Right kidney (tissue), 1 donor: ENCODE measurements at regions not wholly inside any gene's neighbourhood (a gene's known extent, or its start where the extent isn't known, plus 50 kb on each side); places are given as distances from the start of the nearest gene placed in this dataset.

Experiments used
- DNase-seq: peaks from one replicate; pipeline ENCODE4 v3.0.0-alpha.2; 2016

DNA sequence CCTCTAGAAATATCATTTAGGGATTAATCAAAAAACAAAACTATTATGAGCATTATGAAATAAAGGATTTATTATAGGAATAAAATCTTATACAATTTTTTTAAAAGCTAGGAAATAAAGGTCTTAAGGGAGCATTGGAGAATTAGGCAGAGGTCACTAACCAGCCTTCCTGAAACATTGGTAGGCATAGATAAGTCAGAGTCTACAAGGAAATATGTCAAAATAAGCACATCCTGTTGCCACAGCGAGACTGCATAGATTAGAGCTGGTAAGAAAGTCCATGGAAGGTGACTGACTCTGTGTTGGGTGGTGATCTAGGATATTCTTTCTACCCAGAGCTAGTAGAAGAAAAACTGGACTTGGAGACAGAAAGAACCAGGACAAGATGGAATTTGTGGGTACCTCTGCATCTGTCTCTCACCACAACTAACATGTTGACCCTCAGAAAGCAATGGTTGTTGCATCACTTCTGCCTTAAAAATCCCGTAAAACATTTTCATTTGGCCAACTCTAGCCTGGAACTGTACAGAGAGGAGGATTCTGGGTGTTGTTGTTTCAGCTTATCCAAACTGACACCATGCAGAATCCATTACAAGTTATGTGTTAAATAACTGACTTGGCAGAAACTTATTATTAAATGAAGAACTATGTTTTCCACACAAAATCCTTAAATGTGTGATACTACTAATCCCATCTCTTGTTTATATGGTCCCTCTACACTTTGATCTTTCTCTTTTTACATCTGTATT, 77.1 kb downstream of the FBXO5 start:
- DNase-seq: no peak

DNA sequence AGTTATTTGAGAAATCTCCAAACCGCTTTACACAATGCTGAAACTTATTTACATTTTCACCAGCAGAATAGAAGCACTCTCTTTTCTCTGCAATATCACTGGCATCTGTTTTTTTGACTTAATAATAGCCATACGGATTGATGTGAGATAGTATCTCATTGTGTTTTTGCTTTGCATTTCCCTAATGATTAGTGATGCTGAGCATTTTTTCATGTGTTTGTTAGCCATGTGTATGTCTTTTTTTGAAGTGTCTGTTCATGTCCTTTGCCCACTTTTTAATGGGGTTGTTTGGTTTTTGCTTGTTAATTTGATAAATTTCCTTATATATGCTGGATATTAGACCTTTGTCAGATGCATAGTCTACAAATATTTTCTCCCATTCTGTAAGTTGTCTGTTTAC, 73.6 kb downstream of the FBXO5 start:
- no peak for DNase-seq

DNA sequence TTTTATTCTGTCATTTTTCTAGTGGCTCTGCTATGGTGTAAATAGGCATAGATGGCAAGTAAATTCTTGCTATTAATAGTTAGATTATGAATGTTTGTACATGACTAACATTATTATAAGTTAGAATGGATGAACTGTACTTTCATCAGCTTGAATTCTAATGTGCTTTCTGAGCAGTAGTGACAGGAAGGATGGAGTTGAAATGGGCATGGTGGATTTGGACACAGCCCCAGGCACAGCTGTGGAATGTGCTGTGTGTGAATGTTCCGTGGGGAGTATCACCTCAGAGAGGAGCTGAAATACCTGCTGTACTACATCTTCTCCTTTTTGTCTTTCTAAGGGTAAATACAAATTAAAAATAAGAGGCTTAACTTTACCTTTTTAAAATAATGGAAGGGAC, 66.8 kb downstream of the FBXO5 start:
- no peak for DNase-seq

DNA sequence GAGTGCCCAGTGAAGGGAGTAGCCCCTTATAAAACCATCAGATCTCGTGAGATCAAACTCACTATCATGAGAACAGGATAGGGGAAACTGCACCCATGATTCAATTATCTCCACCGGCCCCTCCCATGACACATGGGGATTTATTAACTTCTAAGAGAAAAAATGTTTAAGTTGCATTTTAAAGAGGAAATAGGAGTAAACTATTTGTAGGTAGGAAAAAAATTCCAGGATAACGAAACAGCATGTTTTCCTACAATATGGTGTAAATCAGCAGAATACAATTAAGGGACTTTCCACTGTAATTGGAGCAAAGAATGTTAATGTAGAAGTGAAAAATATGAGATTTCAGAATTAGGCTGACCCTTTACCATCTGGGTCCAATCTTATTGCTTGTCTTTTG, 63.9 kb downstream of the FBXO5 start:
- no peak for DNase-seq

DNA sequence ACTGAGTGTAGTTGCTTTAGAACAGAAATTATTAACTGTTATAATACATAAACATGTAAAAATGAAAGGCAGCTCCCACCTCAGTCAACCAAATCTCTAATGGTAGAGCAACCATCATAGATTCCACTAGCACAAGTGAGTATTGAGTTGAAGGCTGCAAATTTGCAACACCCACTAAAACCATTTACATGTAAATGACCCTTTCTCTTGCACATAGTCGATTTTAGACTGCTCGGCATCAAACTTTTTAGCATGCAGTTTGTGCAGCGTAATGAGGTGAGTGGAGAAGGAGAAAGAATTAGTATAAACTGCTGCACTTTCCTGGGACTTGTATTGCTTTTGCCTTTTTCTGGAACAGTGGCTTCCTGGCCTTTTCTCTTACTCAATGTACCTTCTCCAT, 62.8 kb downstream of the FBXO5 start:
- DNase-seq: no peak
